HG03558 (cell line): ENCODE measurements at regions not wholly inside any gene's neighbourhood (a gene's known extent, or its start where the extent isn't known, plus 50 kb on each side); places are given as distances from the start of the nearest gene placed in this dataset.
A peak's percentile ranks its signal among the peaks of the same experiment; 100 is the strongest.

ENCODE experiments used
- ATAC-seq: cut with Tn5 transposase; IDR thresholded peaks from one replicate; pipeline ENCODE4 v1.9.1; 2021; ENCODE audit warnings: moderate number of reproducible peaks; ENCODE audit not compliant: unreplicated experiment; ENCODE audit errors: extremely low read depth

GRCh38 chr4:23361453-23361852, 528.4 kb downstream of the PPARGC1A start:
- no peak for ATAC-seq

DNA sequence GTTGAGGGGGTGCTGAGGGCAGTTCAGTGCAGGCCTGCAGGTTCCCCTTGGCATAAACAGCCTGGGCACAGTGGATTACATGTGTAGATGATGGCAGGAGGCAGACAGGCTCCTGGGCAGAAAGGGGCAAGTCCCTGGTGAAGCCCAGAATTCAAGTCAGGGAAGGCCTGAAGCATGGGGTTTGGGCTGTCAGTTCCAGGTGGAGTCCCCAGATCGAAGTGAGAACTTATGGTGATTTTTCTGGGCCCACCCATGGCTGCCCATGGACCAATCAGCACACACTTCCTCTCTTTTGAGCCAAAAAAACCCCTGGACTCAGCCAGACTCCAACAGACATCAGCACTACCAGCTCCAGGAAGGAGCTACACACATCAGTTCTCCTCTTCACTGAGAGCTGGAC, 529.1 kb downstream of the PPARGC1A start:
- ATAC-seq, result no peak

DNA sequence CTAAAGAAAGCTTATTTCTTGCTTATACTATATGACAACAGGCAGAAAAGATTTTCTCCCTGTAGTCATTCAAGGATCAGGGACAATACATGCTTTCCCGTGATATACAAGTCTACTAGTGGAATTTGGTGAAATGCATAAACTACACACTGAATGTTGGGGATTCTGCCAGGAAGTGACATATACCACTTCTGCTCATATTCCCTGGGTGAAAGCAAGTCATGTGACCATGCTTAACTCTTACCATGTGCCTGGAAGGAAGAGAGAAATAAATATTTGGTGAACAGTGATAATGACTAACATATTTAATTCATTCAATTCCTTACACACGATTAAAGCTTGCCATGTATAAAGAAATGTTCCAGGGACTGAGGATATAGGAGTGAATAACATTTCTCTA, 534.6 kb downstream of the PPARGC1A start:
- no peak for ATAC-seq

- no peak for ATAC-seq
Observed at GRCh38 chr4:23353200-23353599, 536.6 kb downstream of the PPARGC1A start.

- ATAC-seq, result no peak
Observed at GRCh38 chr4:23348789-23349498, 540.9 kb downstream of the PPARGC1A start.

GRCh38 chr4:23337292-23337691, 552.6 kb downstream of the PPARGC1A start:
- ATAC-seq, result no peak

GRCh38 chr4:23333946-23334878, 555.6 kb downstream of the PPARGC1A start:
- peak; percentile 47 for ATAC-seq

DNA sequence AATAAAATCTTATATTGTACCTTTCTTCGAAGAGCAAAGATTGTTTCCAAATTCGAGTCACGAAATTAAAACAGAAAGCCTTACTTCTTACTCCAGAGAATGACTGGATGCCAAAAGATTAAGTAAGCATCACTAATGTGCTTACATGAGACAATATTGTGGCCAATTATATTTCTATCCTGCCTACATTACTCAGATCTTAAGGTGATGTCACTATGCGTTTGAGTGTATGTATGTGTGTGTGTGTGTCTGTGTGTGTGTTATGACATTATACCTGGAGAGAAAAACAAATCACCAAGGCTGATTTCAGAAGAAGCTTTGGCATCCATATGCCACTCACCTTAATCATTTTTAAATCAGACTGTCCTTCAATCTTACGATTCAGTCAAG, 556.3 kb downstream of the PPARGC1A start:
- no peak for ATAC-seq

DNA sequence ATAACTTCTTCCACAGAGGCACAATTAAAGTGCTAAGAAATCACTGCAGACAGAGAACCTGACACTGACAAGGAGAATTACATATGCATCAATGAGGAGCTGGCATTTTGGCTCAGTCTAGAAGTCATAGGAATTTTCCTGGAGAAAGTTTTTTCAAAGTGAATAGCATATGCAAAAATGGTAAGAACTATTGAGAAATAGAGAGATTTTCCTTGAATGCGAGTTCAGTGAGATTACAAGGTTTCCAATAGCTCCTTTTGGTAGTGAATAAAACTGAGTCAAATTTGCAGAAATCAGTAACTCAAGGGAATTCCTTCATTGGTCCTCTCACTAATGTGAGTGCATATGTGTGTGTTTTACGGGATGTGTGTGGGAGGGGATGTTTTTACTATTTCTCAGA, 557.5 kb downstream of the PPARGC1A start:
- no peak for ATAC-seq

DNA sequence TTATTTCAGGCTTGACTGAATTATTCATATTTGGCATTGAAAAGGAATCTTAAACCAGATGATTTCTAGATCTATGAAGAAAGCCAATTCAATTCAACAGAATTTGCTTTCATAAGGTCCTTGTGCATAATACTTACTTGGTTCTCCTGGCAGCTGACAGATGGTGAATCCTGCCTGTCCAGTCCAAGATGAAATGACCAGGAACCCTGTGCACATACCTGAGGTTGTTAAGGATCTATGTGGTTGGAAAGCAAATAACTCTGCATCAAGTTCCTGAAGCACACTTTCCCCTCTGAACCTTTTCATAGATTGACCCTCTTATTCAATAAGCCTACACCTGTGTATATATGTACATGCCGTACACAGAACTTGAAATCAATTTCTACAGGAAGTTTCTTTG, 562.7 kb downstream of the PPARGC1A start:
- ATAC-seq, result no peak

- no peak for ATAC-seq
Observed at GRCh38 chr4:23324021-23324690, 565.7 kb downstream of the PPARGC1A start.

- no peak for ATAC-seq
Observed at GRCh38 chr4:23323436-23323835, 566.4 kb downstream of the PPARGC1A start.

- ATAC-seq, result no peak
Observed at GRCh38 chr4:23322732-23323131, 567.1 kb downstream of the PPARGC1A start.

DNA sequence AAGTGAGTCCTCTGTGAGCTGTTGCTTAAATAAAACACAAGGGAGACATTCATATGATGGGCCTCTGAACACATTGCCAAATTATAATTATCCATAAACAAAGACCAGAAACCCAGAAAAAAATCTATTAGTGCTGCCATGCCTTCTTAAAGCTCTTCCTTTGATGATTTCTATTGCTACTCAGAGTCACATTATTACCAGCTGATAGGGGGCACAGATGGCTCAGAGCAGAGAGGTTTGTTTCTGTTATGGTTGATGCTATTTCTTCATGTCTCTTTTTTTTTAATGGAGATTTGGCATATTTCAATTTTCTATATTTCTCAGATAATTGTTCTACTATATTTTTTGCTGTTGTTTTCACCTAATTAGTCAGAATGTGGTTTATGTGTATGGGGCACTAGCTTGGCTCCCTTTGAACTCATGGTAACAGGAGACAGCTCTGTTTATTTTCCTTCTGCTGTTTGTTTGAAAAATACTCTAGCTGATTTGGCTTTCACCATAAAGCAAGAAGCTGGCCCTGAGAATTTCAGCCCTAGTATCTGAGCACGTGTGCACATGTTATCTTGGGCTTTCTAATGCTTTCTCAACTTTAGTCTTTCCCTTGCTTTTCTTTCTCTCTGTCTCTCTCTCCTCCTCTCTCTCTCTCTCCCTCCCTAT, 568.8 kb downstream of the PPARGC1A start:
- ATAC-seq, result no peak

GRCh38 chr4:23312686-23313085, 577.2 kb downstream of the PPARGC1A start:
- ATAC-seq, result no peak

DNA sequence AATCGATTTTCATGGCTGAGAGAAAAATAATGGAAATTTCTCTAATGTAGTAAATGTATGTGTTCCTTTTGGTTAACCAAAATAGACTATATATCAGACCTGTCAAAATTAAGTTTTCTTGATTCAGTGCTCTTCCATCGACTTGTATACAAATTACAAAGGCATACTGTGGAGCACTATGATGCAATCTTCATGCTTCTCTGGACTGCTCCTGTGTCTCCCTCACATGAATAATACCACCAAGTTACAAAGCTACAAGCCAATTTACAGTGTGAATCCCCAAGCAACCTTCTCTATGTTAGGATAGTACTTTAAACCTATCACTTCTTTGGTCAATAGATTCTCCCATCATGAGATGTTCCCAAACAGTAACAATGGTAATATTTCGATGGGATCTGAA, 577.9 kb downstream of the PPARGC1A start:
- no peak for ATAC-seq

- ATAC-seq, result no peak
Observed at GRCh38 chr4:23305026-23305425, 584.8 kb downstream of the PPARGC1A start.

DNA sequence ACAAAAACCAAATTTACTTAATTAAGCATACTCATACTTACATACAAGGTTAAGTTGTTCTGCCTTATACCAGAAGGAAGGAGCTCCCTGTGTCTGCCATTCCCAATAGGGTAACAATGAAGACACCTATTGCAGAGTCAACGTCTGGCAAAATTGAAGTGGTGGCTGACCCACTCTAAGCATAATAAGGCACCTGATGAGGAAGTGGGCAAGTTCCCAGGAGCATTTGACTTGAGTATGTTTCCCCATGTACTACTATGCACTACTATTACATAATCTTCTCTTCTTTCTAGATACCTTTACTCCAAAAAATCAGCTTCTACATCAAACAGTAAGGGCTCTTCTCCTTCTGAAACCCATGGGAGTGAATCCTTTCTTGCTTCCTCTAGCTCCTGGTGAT, 591.5 kb downstream of the PPARGC1A start:
- no peak for ATAC-seq

DNA sequence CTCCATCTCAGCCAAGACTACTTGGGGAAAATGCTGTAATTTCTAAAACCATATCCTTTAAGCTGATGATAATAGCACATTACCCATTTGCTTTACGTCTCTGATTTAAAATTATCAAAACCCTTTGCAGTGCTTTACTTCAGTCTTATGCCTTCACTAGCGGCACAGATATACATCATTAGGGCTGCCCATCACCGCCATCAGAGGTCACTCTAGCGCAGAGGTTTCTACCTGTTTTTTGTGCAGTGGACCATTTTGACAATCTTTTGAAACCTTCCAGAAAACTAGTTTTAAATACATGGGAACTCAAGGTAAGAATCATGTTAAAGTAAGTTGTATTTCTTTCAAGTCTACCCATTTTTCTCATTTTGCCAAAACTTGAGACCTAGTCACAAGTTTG, 592.5 kb downstream of the PPARGC1A start:
- no peak for ATAC-seq

DNA sequence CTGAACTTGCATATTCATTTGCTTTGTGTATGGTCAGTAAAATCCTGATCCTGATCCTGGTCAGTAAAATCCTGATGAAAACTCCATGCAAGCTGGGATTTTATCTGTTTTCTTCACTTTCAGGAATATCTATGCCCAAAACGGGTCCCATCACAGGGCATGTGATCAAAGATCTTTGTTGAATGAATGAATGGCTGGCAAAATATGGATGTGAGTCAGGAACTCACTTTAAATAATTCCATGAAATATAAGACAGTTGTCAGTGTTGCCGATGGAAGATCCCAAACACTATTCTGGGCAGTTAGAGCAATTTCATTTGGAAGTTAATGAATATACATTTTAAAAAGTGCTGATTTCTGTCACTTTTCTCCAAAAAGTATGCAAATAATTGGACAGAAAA, 598.4 kb downstream of the GBA3 start:
- ATAC-seq, result no peak

- ATAC-seq, result no peak
Observed at GRCh38 chr4:23290656-23291055, 597.9 kb downstream of the GBA3 start.
